CD14-positive monocyte (primary cell): ENCODE measurements at regions not wholly inside any gene's neighbourhood (a gene's known extent, or its start where the extent isn't known, plus 50 kb on each side); places are given as distances from the start of the nearest gene placed in this dataset.

Experiments used
- DNase-seq, 3 donors: peaks; one replicate each; pipeline ENCODE4 v3.0.0-alpha.2; 2011 to 2022
- H2AFZ ChIP-seq: 2 replicates; pipeline ENCODE4 v1.6.0; 2012; ENCODE audit warnings: mild to moderate bottlenecking, low read depth, low read length, inconsistent platforms; ENCODE audit not compliant: insufficient read depth, poor library complexity, severe bottlenecking
- H3K27ac ChIP-seq, 2 donors: 1 replicate in 1 of 2; 2 replicates in 1 of 2; pipeline ENCODE4 v1.5.1; 2012 to 2013; ENCODE audit warnings: low read length in 2 of 2, control low read depth in 1 of 2, inconsistent platforms in 1 of 2, low read depth in 1 of 2, mild to moderate bottlenecking in 1 of 2
- H3K27me3 ChIP-seq, 2 donors: one replicate each; pipeline versions ENCODE4 v1.6.0 to v1.6.1; 2011 to 2013; ENCODE audit warnings: low read length in 2 of 2; ENCODE audit not compliant: control insufficient read depth in 2 of 2, insufficient read depth in 2 of 2
- H3K36me3 ChIP-seq, 2 donors: replicated peaks in 1 of 2; 1 replicate in 1 of 2; 2 replicates in 1 of 2; pipeline versions ENCODE4 v1.5.1 to v1.6.1; 2012 to 2013; ENCODE audit warnings: low read length in 2 of 2, control low read depth in 1 of 2, inconsistent platforms in 1 of 2, mild to moderate bottlenecking in 1 of 2; ENCODE audit not compliant: insufficient read depth in 2 of 2, control insufficient read depth in 1 of 2
- H3K4me1 ChIP-seq, 2 donors: 1 replicate in 1 of 2; 2 replicates in 1 of 2; pipeline versions ENCODE4 v1.5.1 to v1.6.1; 2012 to 2013; ENCODE audit warnings: low read length in 2 of 2, control low read depth in 1 of 2, inconsistent platforms in 1 of 2, mild to moderate bottlenecking in 1 of 2, moderate library complexity in 1 of 2; ENCODE audit not compliant: insufficient read depth in 2 of 2, control insufficient read depth in 1 of 2
- H3K4me2 ChIP-seq: replicated peaks from 2 replicates; pipeline ENCODE3; 2012; ENCODE audit warnings: low read length, moderate library complexity, mild to moderate bottlenecking; ENCODE audit not compliant: poor library complexity, severe bottlenecking; ENCODE audit errors: extremely low read depth
- H3K4me3 ChIP-seq, 3 experiments: fragments of 200-600 bp in 1 of 3; sonication (generic) in 1 of 3; replicated peaks in 1 of 3; 1 replicate in 2 of 3; 2 replicates in 1 of 3; pipeline ENCODE4 v1.5.1; 2011 to 2013; ENCODE audit warnings: low read length in 3 of 3, mild to moderate bottlenecking in 3 of 3, control low read depth in 2 of 3, low read depth in 2 of 3, inconsistent platforms in 1 of 3, moderate library complexity in 1 of 3
- H3K79me2 ChIP-seq: 2 replicates; pipeline ENCODE4 v1.6.0; 2012; ENCODE audit warnings: mild to moderate bottlenecking, control low read depth, inconsistent platforms, low read length, moderate library complexity; ENCODE audit not compliant: insufficient read depth
- H3K9ac ChIP-seq: 2 replicates; pipeline ENCODE4 v1.6.0; 2017; ENCODE audit warnings: low read length, mild to moderate bottlenecking; ENCODE audit not compliant: insufficient read depth, poor library complexity, severe bottlenecking
- H3K9me3 ChIP-seq, 2 donors: replicated peaks in 1 of 2; 1 replicate in 1 of 2; 2 replicates in 1 of 2; pipeline versions ENCODE4 v1.5.1 to v1.6.1; 2012 to 2013; ENCODE audit warnings: low read length in 2 of 2, control low read depth in 1 of 2; ENCODE audit not compliant: control insufficient read depth in 1 of 2, insufficient read depth in 1 of 2
- H4K20me1 ChIP-seq: 2 replicates; pipeline ENCODE4 v1.6.0; 2012; ENCODE audit warnings: mild to moderate bottlenecking, low read length, control low read depth, moderate library complexity; ENCODE audit not compliant: insufficient read depth
- H3K27ac Mint-ChIP-seq, 7 donors: one replicate each; pipeline ENCODE4 v1.8.0; 2020; ENCODE audit warnings: mild to moderate bottlenecking in 7 of 7, mixed read lengths in 7 of 7, moderate library complexity in 6 of 7, inconsistent platforms in 2 of 7
- H3K27me3 Mint-ChIP-seq, 3 donors: one replicate each; pipeline ENCODE4 v1.8.0; 2021 to 2022; ENCODE audit warnings: low read depth in 3 of 3, mild to moderate bottlenecking in 3 of 3, mixed read lengths in 3 of 3, moderate library complexity in 3 of 3, inconsistent platforms in 1 of 3
- H3K36me3 Mint-ChIP-seq, 2 donors: one replicate each; pipeline ENCODE4 v1.8.0; 2020; ENCODE audit warnings: mixed read lengths in 2 of 2, inconsistent platforms in 1 of 2, mild to moderate bottlenecking in 1 of 2
- H3K4me1 Mint-ChIP-seq: one replicate; pipeline ENCODE4 v1.8.0; 2020; ENCODE audit warnings: mild to moderate bottlenecking, mixed read lengths
- H3K4me3 Mint-ChIP-seq, 2 donors: one replicate each; pipeline ENCODE4 v1.8.0; 2020; ENCODE audit warnings: mild to moderate bottlenecking in 2 of 2, mixed read lengths in 2 of 2, moderate library complexity in 1 of 2
- H3K9me3 Mint-ChIP-seq, 7 donors: one replicate each; pipeline ENCODE4 v1.8.0; 2020 to 2022; ENCODE audit warnings: mixed read lengths in 7 of 7, mild to moderate bottlenecking in 6 of 7, moderate library complexity in 6 of 7, inconsistent platforms in 2 of 7
- CTCF ChIP-seq: fragments of 200-600 bp; IDR thresholded peaks from one replicate; pipeline ENCODE4 v1.8.0; 2022; ENCODE audit warnings: antibody characterized with exemption, mild to moderate bottlenecking
- intact Hi-C, 2 donors: fragments of 100-400 bp; cut with micrococcal nuclease; formaldehyde crosslinking; loops; one replicate each; pipeline versions ENCODE4 v1.15.0 to v1.15.1; 2023

GRCh38 chr6:141105481-141105880, 1027.2 kb upstream of the GJE1 start:
- Mint-ChIP-seq H3K4me1 (no peaks in the 10 kb centered on the region), H3K9me3 (peaks cover 0 to 5% (median 0%) of the 10 kb centered on the region in 7 donors), H3K36me3 (no peaks in the 10 kb centered on the region), H3K4me3 (no peak overlapping the region), H3K27ac (no peak overlapping the region), H3K27me3 (no peaks in the 10 kb centered on the region)
- Histone ChIP-seq H3K4me2 (no peak overlapping the region), H3K79me2 (no peaks in the 10 kb centered on the region), H3K27me3 (no peaks in the 10 kb centered on the region), H3K36me3 (no peaks in the 10 kb centered on the region), H3K27ac (no peak overlapping the region), H2AFZ (no peak overlapping the region), H3K4me1 (no peaks in the 10 kb centered on the region), H3K9ac (no peak overlapping the region), H3K9me3 (no peaks in the 10 kb centered on the region), H3K4me3 (no peak overlapping the region), H4K20me1 (no peaks in the 10 kb centered on the region)
- no peak for TF ChIP-seq CTCF
- intact Hi-C loops = no loop called here
- no peak for DNase-seq

- Mint-ChIP-seq H3K27ac (no peak overlapping the region), H3K4me1 (no peaks in the 10 kb centered on the region), H3K27me3 (no peaks in the 10 kb centered on the region), H3K4me3 (no peak overlapping the region), H3K36me3 (no peaks in the 10 kb centered on the region), H3K9me3 (peaks cover 0 to 12% (median 3%) of the 10 kb centered on the region in 7 donors)
- Histone ChIP-seq H3K9me3 (peaks cover 0 to 6% of the 10 kb centered on the region in 2 donors), H3K9ac (no peak overlapping the region), H2AFZ (no peak overlapping the region), H4K20me1 (no peaks in the 10 kb centered on the region), H3K27me3 (no peaks in the 10 kb centered on the region), H3K4me3 (no peak overlapping the region), H3K4me2 (no peak overlapping the region), H3K27ac (no peak overlapping the region), H3K79me2 (no peaks in the 10 kb centered on the region), H3K36me3 (no peaks in the 10 kb centered on the region), H3K4me1 (no peaks in the 10 kb centered on the region)
- intact Hi-C loops = no loop called here
- no peak for DNase-seq
- TF ChIP-seq CTCF = no peak
These were observed 1029.5 kb upstream of the GJE1 start for GRCh38 chr6:141103246-141103645.
